MCF 10A (cell line): ENCODE measurements at regions not wholly inside any gene's neighbourhood (a gene's known extent, or its start where the extent isn't known, plus 50 kb on each side); places are given as distances from the start of the nearest gene placed in this dataset.

Source experiments
- BruUV-seq: library from RNA; stranded (reverse); fragments of 400-500 nt; replicated peaks from 2 replicates; lab custom pipeline; 2021; lab: Mats Ljungman, UMichigan
- CTCF ChIA-PET: fragments of 300-600 bp; sonication (Branson Sonifier 250); formaldehyde crosslinking; extraction: SDS; loops from one replicate; lab custom pipeline; 2021; ENCODE audit warnings: antibody characterized with exemption, inconsistent platforms; lab: Yijun Ruan, JAX
- POLR2A ChIA-PET: fragments of 300-600, 350-650 bp; sonication (Branson Sonifier 250); formaldehyde crosslinking; extraction: SDS; loops from one replicate; lab custom pipeline; 2020; ENCODE audit warnings: antibody characterized with exemption, inconsistent platforms; lab: Yijun Ruan, JAX
- DNase-seq: peaks from one replicate; pipeline ENCODE4 v3.0.0-alpha.2; 2018; ENCODE audit not compliant: unreplicated experiment
- H3K27ac Mint-ChIP-seq: one replicate; pipeline ENCODE4 v1.8.0; 2022; ENCODE audit warnings: mild to moderate bottlenecking, low read depth, mixed read lengths; ENCODE audit not compliant: unreplicated experiment
- H3K27me3 Mint-ChIP-seq: one replicate; pipeline ENCODE4 v1.8.0; 2022; ENCODE audit warnings: mixed read lengths; ENCODE audit not compliant: insufficient read depth, unreplicated experiment
- H3K36me3 Mint-ChIP-seq: one replicate; pipeline ENCODE4 v1.8.0; 2022; ENCODE audit warnings: mild to moderate bottlenecking, moderate library complexity, mixed read lengths; ENCODE audit not compliant: insufficient read depth, unreplicated experiment
- H3K4me1 Mint-ChIP-seq: one replicate; pipeline ENCODE4 v1.8.0; 2022; ENCODE audit warnings: mixed read lengths; ENCODE audit not compliant: insufficient read depth, unreplicated experiment
- H3K4me3 Mint-ChIP-seq: one replicate; pipeline ENCODE4 v1.8.0; 2022; ENCODE audit warnings: mild to moderate bottlenecking, moderate library complexity, mixed read lengths; ENCODE audit not compliant: unreplicated experiment
- H3K9me3 Mint-ChIP-seq: one replicate; pipeline ENCODE4 v1.8.0; 2022; ENCODE audit warnings: mixed read lengths; ENCODE audit not compliant: unreplicated experiment
- intact Hi-C: fragments of 100-400 bp; cut with micrococcal nuclease; formaldehyde crosslinking; loops from 2 replicates; pipeline ENCODE4 v1.14.1; 2022
- TF ChIP-seq, protein P1 (sequence below): fragments of 200-600 bp; IDR thresholded peaks from one replicate; pipeline ENCODE4 v1.8.0; 2022; ENCODE audit warnings: antibody characterized with exemption, mild to moderate bottlenecking; ENCODE audit not compliant: unreplicated experiment

DNA sequence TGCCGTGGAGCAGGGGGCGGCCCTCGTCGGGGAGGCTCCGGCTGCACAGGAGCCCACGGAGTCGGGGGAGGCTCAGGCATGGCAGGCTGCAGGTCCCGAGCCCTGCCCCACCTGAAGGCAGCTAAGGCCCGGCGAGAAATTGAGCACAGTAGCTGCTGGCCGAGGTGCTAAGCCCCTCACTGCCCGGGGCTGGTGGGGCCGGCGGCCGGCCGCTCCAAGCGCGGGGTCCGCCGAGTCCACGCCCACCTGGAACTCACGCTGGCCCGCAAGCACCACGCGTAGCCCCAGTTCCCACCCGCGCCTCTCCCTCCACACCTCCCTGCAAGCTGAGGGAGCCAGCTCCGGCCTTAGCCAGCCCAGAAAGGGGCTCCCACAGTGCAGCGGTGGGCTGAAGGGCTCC, 589.4 kb downstream of the PPP4R3C start:
- TF ChIP-seq, protein P1, sequence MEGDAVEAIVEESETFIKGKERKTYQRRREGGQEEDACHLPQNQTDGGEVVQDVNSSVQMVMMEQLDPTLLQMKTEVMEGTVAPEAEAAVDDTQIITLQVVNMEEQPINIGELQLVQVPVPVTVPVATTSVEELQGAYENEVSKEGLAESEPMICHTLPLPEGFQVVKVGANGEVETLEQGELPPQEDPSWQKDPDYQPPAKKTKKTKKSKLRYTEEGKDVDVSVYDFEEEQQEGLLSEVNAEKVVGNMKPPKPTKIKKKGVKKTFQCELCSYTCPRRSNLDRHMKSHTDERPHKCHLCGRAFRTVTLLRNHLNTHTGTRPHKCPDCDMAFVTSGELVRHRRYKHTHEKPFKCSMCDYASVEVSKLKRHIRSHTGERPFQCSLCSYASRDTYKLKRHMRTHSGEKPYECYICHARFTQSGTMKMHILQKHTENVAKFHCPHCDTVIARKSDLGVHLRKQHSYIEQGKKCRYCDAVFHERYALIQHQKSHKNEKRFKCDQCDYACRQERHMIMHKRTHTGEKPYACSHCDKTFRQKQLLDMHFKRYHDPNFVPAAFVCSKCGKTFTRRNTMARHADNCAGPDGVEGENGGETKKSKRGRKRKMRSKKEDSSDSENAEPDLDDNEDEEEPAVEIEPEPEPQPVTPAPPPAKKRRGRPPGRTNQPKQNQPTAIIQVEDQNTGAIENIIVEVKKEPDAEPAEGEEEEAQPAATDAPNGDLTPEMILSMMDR, result no peak
- no peak for DNase-seq
- Mint-ChIP-seq H3K36me3 (no peaks in the 10 kb centered on the region), H3K9me3 (peaks cover 12% of the 10 kb centered on the region), H3K4me3 (no peak overlapping the region), H3K4me1 (no peaks in the 10 kb centered on the region), H3K27me3 (no peaks in the 10 kb centered on the region), H3K27ac (no peak overlapping the region)
- BruUV-seq, result no TSS peak
- intact Hi-C loops, result loop anchor here (10.0 kb wide), 1 partner anchor 621 kb away; no protein-coding TSS in a partner anchor
- ChIA-PET CTCF (no interaction called here), POLR2A (no interaction called here)

DNA sequence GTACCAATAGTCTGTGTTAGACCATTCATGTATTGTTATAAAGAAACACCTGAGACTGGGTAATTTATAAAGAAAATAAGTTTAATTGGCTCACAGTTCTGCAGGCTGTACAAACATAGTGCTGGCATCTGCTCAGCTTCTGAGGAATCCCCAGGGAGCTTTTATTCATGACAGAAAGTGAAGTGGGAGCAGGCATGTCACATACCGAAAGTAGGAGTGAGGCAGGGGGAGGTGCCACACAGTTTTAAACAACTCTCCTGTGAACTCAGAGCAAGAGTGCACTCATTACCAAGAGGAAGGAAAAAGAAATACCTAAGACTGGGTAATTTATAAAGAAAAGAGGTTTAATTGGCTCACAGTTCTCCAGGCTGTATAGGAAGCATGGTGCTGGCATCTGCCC, 591.2 kb downstream of the PPP4R3C start:
- H3K4me3 Mint-ChIP-seq, result no peak overlapping the region
- intact Hi-C loops, result loop anchor here (10.0 kb wide), 1 partner anchor 623 kb away; no protein-coding TSS in a partner anchor
- POLR2A ChIA-PET, result no interaction called here
- no peaks in the 10 kb centered on the region for H3K27me3 Mint-ChIP-seq
- H3K27ac Mint-ChIP-seq, result no peak overlapping the region
- TF ChIP-seq, protein P1, result no peak
- no peak for DNase-seq
- CTCF ChIA-PET, result no interaction called here
- no peaks in the 10 kb centered on the region for H3K4me1 Mint-ChIP-seq
- BruUV-seq, result no TSS peak
- H3K9me3 Mint-ChIP-seq, result peaks cover 12% of the 10 kb centered on the region
- no peaks in the 10 kb centered on the region for H3K36me3 Mint-ChIP-seq

DNA sequence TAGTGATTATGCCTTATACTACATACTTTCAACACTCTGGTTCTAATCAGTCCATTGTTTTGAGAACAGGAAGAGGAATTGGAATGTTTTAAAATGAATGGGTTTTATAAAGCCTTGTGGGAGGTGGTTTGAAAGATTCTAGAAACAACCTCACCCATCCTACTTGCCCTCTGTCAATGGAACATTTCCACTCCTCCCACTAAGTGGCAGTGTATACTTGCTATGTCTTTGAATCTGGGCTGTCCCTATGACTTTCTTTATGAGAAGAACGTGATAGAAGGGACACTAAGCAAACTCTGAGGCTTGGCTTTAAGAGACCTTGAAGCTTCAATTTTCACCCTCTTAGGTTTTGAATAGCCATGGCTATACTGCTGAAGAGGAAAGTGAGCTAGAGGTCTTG, 611.2 kb downstream of the PPP4R3C start:
- Mint-ChIP-seq H3K27ac (no peak overlapping the region), H3K27me3 (no peaks in the 10 kb centered on the region), H3K9me3 (peaks cover 11% of the 10 kb centered on the region), H3K4me3 (no peak overlapping the region), H3K4me1 (no peaks in the 10 kb centered on the region), H3K36me3 (no peaks in the 10 kb centered on the region)
- ChIA-PET CTCF (interaction anchor here (0.5 to 6.4 kb wide), 22 partner anchors 9 to 528 kb away, joined by 3 to 42 read pairs (median 3); no protein-coding TSS in a partner anchor), POLR2A (no interaction called here)
- DNase-seq, result peak; percentile 48
- intact Hi-C loops, result loop anchor here (1.0 kb wide), 1 partner anchor 334 kb away; no protein-coding TSS in a partner anchor
- no TSS peak for BruUV-seq
- TF ChIP-seq, protein P1, result peak; percentile 28

DNA sequence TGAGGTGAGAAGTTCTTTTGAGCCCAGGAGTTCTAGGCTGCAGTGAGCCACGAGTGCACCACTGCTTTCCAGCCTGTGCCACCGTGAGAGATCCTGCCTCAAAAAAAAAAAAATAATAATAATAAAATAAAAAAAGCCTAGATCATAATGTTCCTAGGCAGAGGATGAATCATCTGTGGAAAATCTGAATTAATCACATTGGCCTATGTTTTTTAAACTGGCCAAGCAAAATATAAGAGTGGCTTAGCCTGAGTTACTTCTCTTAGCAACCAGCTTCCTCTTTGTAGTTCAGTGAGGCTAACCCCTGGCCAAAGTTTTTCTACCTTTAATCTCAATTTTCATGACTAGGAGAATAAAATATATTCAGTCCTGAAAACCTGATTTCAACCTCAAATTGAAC, 614.6 kb downstream of the PPP4R3C start:
- H3K27me3 Mint-ChIP-seq, result no peaks in the 10 kb centered on the region
- TF ChIP-seq, protein P1, result no peak
- intact Hi-C loops, result no loop called here
- H3K27ac Mint-ChIP-seq, result peak overlapping the region; percentile 66
- POLR2A ChIA-PET, result no interaction called here
- no TSS peak for BruUV-seq
- H3K4me1 Mint-ChIP-seq, result no peaks in the 10 kb centered on the region
- CTCF ChIA-PET, result interaction anchor here (0.6 to 6.4 kb wide), 3 partner anchors 153 to 516 kb away, joined by 3 to 42 read pairs (median 4); no protein-coding TSS in a partner anchor
- H3K36me3 Mint-ChIP-seq, result no peaks in the 10 kb centered on the region
- no peak overlapping the region for H3K4me3 Mint-ChIP-seq
- H3K9me3 Mint-ChIP-seq, result peaks cover 8% of the 10 kb centered on the region
- DNase-seq, result no peak
